Astrocyte of the cerebellum (primary cell): ENCODE measurements at regions not wholly inside any gene's neighbourhood (a gene's known extent, or its start where the extent isn't known, plus 50 kb on each side); places are given as distances from the start of the nearest gene placed in this dataset.

Source experiments
- DNase-seq: peaks from one replicate; pipeline ENCODE4 v3.0.0-alpha.2; 2011; ENCODE audit warnings: low read depth
- H3K4me3 ChIP-seq: 2 replicates; pipeline ENCODE4 v1.5.1; 2011; ENCODE audit warnings: mild to moderate bottlenecking, low read depth, low read length, moderate library complexity
- in situ Hi-C: cut with HindIII; loops from 2 replicates; pipeline ENCODE4 v1.10.0; 2017; ENCODE audit warnings: low sequenced_read_pairs
- TF ChIP-seq, protein P1 (sequence below): IDR thresholded peaks from 2 replicates; pipeline ENCODE4 v1.5.1; 2012; ENCODE audit warnings: low read length, low read depth, moderate library complexity, mild to moderate bottlenecking; ENCODE audit errors: missing control alignments

DNA sequence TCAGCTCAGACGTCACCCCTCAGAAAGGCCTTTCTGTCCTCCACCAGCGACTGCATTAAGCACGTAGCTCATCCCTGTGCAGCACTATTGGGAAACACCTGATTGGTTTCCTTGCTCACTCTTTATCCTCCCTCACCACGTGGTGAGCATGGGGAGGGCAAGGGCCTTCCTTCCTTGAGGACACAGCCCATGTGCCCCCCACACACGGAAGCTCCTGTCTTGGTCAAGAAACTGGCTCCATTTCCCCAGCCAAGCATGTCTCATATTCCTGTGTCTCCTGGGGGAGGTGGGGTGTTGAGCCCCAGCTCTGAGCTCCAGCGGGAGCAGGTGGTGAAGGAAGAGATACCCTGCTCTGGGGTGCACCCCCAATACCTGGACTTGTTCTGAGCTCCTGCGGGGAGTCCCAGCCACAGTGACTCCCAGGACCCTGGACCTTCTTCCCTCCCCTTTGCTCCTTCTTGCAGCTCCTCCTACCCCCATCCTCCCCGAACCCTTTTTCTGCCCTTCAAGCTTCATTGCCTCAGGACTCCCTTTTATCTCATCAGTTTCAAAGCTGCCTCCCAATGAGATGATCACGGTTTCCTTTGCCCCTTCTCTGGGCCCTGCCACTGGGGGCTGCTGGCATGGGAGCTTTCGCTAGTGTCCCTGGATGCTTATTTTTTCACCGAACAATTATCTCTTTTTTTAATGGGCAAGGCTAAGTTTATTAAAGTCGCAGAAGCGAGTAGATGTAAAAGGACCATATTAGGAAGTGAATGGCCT is 230.1 kb downstream of the TFAP2C start:
- no peak for DNase-seq
- in situ Hi-C loops, result no loop called here
- no peak overlapping the region for H3K4me3 ChIP-seq
- TF ChIP-seq, protein P1, sequence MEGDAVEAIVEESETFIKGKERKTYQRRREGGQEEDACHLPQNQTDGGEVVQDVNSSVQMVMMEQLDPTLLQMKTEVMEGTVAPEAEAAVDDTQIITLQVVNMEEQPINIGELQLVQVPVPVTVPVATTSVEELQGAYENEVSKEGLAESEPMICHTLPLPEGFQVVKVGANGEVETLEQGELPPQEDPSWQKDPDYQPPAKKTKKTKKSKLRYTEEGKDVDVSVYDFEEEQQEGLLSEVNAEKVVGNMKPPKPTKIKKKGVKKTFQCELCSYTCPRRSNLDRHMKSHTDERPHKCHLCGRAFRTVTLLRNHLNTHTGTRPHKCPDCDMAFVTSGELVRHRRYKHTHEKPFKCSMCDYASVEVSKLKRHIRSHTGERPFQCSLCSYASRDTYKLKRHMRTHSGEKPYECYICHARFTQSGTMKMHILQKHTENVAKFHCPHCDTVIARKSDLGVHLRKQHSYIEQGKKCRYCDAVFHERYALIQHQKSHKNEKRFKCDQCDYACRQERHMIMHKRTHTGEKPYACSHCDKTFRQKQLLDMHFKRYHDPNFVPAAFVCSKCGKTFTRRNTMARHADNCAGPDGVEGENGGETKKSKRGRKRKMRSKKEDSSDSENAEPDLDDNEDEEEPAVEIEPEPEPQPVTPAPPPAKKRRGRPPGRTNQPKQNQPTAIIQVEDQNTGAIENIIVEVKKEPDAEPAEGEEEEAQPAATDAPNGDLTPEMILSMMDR, result no peak

- TF ChIP-seq, protein P1, result no peak
- in situ Hi-C loops, result no loop called here
- no peak for DNase-seq
- H3K4me3 ChIP-seq, result no peak overlapping the region
Measured at GRCh38 chr20:56859801-56860261, 230.7 kb downstream of the TFAP2C start.

DNA sequence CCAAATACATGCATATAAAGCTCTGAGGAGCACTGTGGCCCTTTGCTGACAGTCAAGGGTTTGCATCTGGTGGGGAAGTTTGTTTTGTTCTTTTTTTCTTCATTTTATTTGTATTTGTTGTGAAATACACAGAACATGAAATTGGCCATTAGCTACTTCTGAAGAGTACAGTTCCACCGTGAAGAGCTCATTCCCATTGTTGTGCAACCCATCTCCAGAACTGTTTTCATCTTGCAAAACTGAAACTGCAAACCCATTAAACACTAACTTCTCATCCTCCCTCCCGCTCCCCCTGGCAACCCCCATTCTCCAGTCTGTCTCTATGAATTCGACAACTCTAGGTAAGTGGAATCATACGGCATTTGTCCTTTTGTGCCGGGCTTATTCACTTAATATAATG is 231.3 kb downstream of the TFAP2C start:
- TF ChIP-seq, protein P1, result no peak
- H3K4me3 ChIP-seq, result no peak overlapping the region
- no peak for DNase-seq
- in situ Hi-C loops, result no loop called here

GRCh38 chr20:56861590-56861989 is 232.5 kb downstream of the TFAP2C start:
- H3K4me3 ChIP-seq, result no peak overlapping the region
- TF ChIP-seq, protein P1, result no peak
- no peak for DNase-seq
- in situ Hi-C loops, result no loop called here

GRCh38 chr20:56865055-56865454 is 235.9 kb downstream of the TFAP2C start:
- TF ChIP-seq, protein P1, result no peak
- DNase-seq, result no peak
- no peak overlapping the region for H3K4me3 ChIP-seq
- in situ Hi-C loops, result no loop called here

GRCh38 chr20:56867128-56867527 is 238.0 kb downstream of the TFAP2C start:
- no peak for DNase-seq
- in situ Hi-C loops, result no loop called here
- no peak overlapping the region for H3K4me3 ChIP-seq
- TF ChIP-seq, protein P1, result no peak

DNA sequence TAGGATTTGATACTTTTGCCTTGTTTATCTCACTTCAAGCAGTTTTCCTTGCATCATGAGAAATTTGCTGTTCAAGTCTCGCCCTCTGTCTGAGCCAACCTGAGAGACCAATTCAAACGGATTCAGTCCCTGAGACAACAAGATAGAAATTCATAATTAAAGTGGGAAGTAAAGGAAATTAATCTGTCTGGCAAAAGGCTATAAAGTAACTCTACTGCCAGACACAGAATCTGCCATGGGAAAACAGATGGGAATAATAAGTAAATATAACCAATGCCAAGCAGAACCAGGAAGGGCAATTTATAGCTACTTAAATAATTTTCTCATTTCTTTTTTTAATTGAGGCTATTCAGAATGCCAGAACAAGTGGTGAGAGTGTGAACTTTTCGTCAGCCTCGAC is 239.6 kb downstream of the TFAP2C start:
- TF ChIP-seq, protein P1, result no peak
- no peak for DNase-seq
- in situ Hi-C loops, result no loop called here
- no peak overlapping the region for H3K4me3 ChIP-seq
